RKO (cell line): ENCODE measurements at regions not wholly inside any gene's neighbourhood (a gene's known extent, or its start where the extent isn't known, plus 50 kb on each side); places are given as distances from the start of the nearest gene placed in this dataset.

ENCODE experiments used
- DNase-seq: peaks from one replicate; pipeline ENCODE4 v3.0.0-alpha.2; 2016; ENCODE audit warnings: low spot score

DNA sequence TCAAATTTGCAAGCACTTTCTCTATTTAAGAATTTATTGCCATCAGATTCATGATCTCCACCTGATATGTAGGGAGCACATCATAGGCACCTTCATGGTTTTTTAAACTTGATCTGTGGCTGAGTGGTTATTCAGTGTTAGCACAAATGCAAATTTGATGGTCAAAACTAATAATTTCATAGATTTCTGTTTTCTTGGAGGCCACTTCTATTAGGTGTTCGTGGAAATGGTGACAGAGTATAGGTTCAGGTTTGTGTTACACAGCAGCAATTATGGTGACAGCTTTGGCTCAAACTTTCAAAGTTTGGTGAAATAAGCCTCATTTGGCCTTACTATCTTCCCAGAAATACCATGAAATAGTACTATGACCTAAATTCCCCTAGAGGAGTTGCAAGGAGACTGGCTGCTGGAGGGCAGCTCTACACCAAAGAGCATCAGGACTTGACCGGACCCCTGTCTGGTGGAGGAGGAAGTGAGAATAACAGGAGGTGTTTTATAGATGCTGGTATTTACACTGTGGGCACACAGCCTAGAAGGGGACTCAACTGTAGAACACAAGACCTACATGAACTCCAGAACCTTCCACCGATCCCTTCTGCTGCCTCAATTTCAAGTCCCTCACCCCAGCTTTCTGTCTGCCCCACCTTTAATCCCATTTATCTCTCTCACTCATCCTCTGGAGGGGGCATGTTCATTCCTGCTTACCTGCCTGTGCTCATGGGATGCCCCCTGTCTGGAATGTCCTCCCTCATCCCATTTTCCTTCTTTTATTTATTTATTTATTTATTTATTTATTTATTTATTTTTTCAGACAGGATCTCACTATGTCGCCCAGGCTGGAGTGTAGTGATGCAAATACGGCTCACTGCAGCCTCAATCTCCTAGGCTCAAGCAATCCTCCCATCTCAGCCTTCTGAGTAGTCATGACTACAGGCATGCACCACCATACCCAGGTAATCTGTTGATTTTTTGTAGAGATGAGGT is 132.9 kb upstream of the SIX2 start:
- DNase-seq, result no peak

DNA sequence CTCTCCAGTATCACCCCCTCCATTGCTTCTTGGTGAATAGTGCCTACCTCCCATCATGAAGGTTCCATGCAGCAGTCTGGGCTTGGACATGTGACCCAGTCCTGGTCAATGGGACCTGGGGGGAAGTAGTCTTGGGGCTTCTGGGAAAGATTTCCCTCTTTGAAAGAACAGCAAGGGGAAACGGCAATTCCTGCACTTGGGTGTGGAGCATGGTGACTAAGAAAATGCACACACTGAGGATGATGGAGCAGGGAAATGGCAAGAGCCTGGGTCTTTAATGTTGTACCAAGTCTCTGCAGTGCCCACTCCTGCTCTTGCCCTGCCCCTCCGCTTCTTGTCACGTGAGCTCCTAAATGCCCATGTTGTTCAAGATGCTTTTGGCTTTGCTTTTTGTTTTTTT is 131.4 kb upstream of the SIX2 start:
- DNase-seq, result no peak

DNA sequence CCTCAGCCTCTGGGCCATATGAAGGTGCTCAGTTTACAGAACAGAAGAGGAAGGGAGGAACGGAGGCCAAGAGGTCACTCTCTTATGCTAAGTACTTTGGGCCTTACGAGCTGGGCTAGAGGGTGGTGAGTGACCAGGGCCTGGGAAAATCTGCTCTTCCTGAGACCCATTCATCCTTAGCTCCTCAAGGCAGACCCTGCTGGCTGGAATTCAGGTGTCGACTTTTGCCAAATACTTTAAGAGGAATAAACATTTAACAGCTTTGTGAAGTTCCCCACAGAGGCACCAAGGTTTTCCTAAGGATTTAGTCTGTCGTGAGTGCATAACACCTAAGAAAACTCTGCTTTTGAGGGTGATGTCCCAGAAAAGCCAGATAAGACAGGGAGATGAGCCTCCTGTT is 129.7 kb upstream of the SIX2 start:
- DNase-seq, result no peak

DNA sequence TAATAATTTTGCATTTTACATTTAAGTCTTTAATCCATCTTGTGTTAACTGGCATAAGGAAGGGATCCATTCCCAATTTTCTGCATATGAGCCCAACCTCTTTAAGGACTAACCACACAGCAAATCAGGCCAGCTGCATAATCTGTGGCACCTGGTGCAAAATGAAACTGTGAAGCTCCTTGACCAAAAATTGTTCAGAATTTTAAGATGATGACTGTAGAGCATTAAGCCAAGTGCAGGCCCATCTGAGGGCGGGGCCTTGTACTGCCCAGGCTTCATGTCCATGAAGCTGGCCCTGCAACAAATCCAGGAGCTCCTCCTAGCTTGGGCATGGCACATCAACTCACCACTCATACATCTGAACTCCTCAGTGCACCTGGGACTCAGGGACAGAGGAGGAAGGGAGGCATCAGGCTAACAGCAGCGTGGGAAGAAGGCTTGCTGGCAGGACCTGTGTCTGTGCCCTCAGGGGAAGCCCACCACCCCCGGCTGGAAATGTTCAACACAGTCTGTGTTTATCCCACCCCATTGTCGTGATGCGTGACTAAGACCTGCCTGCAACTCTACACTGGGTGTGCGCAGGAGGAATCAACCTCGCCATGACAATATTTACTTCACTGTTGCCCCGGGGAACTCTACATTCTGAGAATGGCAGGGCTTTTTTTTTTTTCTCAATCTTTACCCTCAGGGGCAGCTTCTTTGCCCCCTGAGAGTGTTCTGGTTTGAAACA is 128.9 kb upstream of the SIX2 start:
- no peak for DNase-seq

DNA sequence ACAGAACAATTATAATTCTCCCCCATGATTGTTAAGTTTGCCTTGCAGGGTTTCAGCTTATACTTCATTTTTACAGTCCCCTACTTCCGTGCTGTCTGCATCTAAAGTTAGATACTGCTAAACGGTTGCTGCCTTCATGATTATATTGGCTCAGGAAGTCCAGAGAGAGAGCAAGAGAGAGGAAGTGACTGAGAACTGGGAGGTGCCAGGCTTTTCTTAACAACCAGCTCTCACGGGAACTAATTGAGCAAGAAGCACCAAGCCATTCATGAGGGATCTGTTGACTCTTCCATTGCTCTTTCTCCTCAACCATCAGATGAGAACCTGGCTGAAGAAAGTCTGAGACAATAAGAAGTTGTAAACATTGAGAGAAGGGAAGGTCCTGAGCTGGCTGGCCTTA is 125.5 kb upstream of the SIX2 start:
- DNase-seq, result no peak

DNA sequence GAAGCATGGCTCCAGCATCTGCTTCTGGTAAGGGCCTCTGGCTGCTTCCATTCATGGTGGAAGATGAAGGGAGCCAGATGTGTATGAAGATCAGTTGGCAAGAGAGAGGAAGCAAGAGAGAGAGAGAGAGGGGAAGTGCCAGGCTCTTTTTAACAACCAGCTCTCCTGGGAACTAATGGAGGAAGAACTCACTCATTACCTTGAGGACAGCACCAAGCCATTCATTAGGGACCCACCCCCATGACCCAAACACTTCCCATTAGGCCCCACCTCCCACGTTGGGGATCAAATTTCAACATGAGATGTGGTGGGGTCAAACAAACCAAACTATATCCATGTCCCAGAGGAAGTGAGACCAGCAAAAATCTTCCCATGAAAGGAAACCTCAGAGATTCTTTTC is 124.8 kb upstream of the SIX2 start:
- no peak for DNase-seq

GRCh38 chr2:45132551-45132950 is 123.3 kb upstream of the SIX2 start:
- DNase-seq, result peak; percentile 18

GRCh38 chr2:45131587-45131986 is 122.3 kb upstream of the SIX2 start:
- DNase-seq, result no peak

- no peak for DNase-seq
These were observed 121.5 kb upstream of the SIX2 start for GRCh38 chr2:45130736-45131135.

DNA sequence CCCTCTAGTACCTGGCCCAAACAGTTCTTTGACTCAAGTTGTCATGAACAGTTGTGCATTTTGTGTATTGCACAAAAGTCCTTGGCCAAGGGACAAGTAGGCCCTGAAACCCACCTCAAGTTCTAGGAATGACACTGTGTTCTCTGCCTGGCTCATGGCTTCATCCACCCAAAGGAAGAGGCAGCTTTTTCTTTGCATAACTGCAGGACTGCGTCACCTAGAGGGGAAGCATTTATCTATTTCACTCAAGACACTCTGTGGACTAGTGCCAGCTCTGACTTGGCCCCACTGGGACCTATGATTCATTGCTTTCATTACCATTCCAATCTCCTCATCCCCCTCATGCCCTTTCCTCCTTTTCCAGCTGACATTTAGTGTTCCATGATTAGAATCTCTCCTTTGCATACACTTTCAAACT is 119.3 kb upstream of the SIX2 start:
- DNase-seq, result peak; percentile 58

DNA sequence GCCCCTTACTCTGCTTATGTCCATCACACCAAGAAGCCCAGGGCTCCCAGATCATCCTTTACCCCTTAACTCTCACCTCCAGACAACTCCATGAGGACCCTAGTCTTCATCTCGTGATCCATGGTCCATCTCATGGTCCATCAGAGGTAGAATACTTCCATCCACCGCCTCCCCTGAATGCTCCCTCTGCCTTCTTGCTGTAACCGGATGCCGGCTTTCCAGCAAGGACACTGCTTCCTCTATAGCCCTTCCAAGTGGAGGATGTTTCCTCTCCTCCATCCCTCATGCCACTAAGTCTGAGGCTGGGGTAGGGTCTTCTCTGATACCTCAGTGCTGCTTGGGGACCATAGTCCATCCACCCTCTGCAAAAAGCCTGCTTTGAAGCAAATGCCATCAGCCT is 118.6 kb upstream of the SIX2 start:
- no peak for DNase-seq

GRCh38 chr2:45127321-45127720 is 118.1 kb upstream of the SIX2 start:
- no peak for DNase-seq

DNA sequence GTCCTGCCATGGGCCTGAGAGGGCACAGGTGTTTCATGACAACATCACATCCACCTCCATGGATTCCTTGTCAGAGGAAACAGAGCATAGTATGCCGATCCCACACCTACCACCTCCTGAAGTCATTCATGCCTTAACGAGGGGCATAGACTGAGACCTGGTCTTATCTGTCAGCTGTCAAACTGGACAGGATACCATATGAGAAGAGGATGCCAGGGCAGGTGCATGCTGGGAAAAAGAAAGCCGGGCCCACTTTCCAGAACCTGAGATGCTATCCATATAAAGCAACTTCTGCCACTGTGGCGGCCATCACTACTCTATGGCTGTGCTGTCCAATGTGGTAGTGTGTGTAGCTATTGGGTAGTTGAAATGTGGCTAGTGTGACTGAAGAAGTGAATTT is 116.0 kb upstream of the SIX2 start:
- no peak for DNase-seq

DNA sequence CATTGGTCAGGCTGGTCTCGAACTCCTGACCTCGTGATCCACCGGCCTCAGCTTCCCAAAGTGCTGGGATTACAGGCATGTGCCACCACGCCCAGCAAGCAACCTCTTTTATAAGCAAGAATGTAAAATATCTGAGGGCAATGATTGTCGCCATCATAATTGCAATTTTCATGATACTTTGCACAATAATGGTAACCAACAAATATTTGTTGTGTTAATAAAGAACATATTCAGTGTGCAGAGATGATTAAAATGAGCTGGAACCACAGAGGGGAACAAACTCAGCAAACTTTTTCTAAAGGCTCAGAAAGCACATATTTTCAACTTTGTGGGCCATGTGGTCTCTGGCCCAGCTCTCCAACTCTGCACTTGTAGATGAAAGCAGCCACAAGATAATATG is 115.2 kb upstream of the SIX2 start:
- no peak for DNase-seq

GRCh38 chr2:45123521-45124191 is 114.4 kb upstream of the SIX2 start:
- DNase-seq, result no peak

- DNase-seq, result no peak
These were observed 113.8 kb upstream of the SIX2 start for GRCh38 chr2:45123065-45123464.

DNA sequence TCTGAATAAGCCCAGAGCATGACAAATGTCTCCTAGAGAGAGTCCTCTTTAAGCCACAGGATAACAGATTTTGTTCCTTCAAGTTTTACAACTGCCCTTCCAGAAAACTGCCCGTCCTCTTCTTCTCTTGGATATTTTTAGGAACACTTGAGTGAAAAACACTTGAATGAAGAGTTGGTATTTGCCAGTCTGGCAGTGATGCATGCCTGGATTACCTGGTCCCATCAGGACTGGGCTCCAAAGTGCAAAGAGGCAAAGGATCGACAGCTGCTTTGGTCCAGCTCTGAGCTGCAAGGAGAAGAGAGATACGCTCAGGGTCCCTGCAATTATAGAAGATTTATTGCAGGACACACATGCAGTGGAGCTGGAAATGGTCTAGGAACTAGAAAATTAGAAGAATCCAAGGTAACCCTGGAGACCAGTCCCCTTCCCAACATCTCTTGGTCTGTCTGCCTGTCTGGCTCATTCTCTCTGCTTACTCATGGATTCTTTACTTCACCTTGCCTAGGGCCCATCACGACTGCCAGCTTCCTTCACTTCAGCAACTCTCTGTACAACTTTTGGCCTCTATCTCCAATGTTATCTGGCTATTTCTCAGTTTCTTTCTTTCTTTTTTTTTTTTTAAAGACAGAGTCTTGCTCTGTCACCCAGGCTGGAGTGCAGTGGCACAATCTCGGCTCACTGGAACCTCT is 112.1 kb upstream of the SIX2 start:
- no peak for DNase-seq

- no peak for DNase-seq
These were observed 111.3 kb upstream of the SIX2 start for GRCh38 chr2:45120546-45120945.

DNA sequence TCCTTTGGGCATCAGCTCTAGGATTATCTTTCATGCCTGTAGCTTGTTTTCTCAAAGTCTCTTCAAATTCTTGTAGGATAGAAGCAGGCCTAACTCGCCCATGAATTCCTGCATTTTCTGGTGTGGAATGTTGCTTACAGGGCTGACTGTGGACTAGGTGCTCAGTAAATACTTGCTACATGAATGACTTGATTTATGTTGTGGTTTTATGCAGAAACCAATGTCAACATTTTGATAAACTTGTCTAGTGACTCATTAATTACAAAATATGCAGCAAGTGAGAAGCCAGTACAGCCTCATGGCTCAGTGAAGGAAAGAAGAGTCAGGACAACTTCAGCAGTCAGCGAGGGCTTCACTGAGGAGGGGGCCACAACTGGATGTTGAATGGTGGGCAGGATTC is 110.6 kb upstream of the SIX2 start:
- peak; percentile 1 for DNase-seq

DNA sequence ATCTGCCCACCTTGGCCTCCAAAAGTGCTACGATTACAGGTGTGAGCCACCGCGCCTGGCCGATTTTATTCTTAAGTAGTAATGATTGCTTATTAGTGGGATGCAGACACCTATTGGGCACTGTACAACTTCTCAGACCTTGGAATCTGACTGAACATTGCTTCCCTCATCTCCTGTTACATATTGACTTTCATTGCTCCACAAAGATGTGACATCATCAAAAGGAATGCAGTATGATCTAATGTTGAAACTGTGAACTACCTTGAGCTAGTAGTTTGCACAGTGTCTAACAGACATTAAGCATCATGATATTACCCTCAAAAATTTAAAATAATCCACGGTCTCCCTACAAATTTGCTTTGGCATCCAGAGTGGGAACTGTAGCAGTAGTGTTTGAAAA is 109.8 kb upstream of the SIX2 start:
- no peak for DNase-seq

DNA sequence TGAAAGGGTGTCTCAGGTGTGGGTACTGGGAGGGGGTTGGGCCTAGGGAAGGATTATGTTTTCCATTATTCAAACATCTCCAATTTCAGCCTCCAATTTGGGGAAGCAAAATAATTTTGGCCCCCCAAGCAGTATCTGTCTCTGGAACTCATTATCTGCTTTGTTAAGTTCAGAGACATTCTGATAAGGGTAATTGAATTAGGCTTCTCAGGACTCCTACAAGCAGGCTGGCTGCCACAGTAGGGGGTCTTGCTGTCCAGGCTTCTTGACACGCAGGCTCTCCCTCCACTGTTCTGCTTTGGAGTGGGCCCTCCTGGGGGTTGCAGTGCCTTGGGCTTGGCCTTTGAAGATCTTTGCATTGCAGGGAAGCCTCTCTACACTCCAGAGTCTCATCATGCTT is 108.1 kb upstream of the SIX2 start:
- no peak for DNase-seq

- DNase-seq, result no peak
These were observed 105.9 kb upstream of the SIX2 start for GRCh38 chr2:45115181-45115580.
